ENCODE measurements at regions not wholly inside any gene's neighbourhood (a gene's known extent, or its start where the extent isn't known, plus 50 kb on each side); places are given as distances from the start of the nearest gene placed in this dataset.

DNA sequence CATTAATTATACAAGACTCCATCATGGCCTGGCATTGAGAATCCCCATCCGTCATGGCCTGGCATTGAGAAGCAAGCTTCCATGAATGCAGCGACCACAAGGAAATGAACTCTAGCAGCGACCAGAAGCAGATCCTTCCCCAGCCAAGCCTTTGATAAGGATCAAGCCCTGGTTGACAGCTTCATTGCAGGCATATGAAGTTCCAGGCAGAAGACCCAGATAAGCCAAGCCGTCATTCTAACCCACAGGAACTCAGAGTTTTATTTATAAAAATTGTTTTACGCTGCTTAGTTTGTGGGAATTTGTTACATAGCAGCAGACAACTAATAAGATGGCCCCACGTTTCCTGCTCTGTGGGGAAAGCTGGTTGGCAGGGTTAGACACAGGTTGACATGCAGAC, 642.3 kb downstream of the GATA3 start (continued):
- TF ChIP-seq POLR2AphosphoS5 (IDR thresholded peaks at IDR 0.05; ENCODE audit: low read depth, low read length) = no peak
- TF ChIP-seq ZNF274 (IDR thresholded peaks at IDR 0.05; ENCODE audit: low read depth, low read length) = no peak
- TF ChIP-seq ELF1 (IDR thresholded peaks at IDR 0.05; ENCODE audit: borderline replicate concordance, low read depth) = no peak

GRCh38 chr10:8700689-8701088, 646.2 kb downstream of the GATA3 start:
- H2AFZ ChIP-seq (ENCODE audit: low read depth, low read length, poor library complexity, severe bottlenecking) = no peak overlapping the region
- H3K27me3 ChIP-seq (ENCODE audit: insufficient read depth, low read length) = no peaks in the 10 kb centered on the region
- H3K4me3 ChIP-seq (replicated peaks in 1 of 2; ENCODE audit: low read depth in 1 of 2, low read length in 2 of 2) = no peak overlapping the region
- H3K79me2 ChIP-seq (ENCODE audit: insufficient read depth, low read length) = no peaks in the 10 kb centered on the region
- H3K27ac ChIP-seq (ENCODE audit: low read depth, low read length) = no peak overlapping the region
- POLR2A ChIA-PET = no interaction called here
- intact Hi-C loops (cut with micrococcal nuclease) = loop anchor here (5.0 kb wide), 1 partner anchor 892 kb away; no protein-coding TSS in a partner anchor
- H3K9me3 ChIP-seq (ENCODE audit: control insufficient read depth in 1 of 2, insufficient read depth in 1 of 2, low read depth in 1 of 2, low read length in 2 of 2) = peaks cover 13 to 30% of the 10 kb centered on the region in 2 experiments; a peak in 3 of 4 replicates
- CTCF ChIA-PET = no interaction called here
- DNase-seq (ENCODE audit: low read depth, low spot score) = no peak
- H3K4me1 ChIP-seq (ENCODE audit: control insufficient read depth in 1 of 2, insufficient read depth in 2 of 2, low read length in 2 of 2) = no peaks in the 10 kb centered on the region
- RAD21 ChIA-PET (ENCODE audit: low non-redundant PET in 1 of 2, low total read pairs in 2 of 2, uncharacterized antibody in 2 of 2, unreplicated experiment in 2 of 2) = no interaction called here
- no peak for ATAC-seq
- no TSS peak for BruUV-seq (replicated peaks)
- TF ChIP-seq CBX3 (IDR thresholded peaks at IDR 0.05; ENCODE audit: low read depth) = no peak
- TF ChIP-seq, protein P1, sequence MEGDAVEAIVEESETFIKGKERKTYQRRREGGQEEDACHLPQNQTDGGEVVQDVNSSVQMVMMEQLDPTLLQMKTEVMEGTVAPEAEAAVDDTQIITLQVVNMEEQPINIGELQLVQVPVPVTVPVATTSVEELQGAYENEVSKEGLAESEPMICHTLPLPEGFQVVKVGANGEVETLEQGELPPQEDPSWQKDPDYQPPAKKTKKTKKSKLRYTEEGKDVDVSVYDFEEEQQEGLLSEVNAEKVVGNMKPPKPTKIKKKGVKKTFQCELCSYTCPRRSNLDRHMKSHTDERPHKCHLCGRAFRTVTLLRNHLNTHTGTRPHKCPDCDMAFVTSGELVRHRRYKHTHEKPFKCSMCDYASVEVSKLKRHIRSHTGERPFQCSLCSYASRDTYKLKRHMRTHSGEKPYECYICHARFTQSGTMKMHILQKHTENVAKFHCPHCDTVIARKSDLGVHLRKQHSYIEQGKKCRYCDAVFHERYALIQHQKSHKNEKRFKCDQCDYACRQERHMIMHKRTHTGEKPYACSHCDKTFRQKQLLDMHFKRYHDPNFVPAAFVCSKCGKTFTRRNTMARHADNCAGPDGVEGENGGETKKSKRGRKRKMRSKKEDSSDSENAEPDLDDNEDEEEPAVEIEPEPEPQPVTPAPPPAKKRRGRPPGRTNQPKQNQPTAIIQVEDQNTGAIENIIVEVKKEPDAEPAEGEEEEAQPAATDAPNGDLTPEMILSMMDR (IDR thresholded peaks at IDR 0.05 in 2 of 3, conservative IDR thresholded peaks at IDR 0.05 in 1 of 3; ENCODE audit: borderline replicate concordance in 1 of 3, insufficient read depth in 1 of 3, low read depth in 2 of 3, low read length in 2 of 3) = no peak
- TF ChIP-seq EZH2 (IDR thresholded peaks at IDR 0.05) = no peak
- TF ChIP-seq REST (IDR thresholded peaks at IDR 0.05; ENCODE audit: low read depth) = no peak
- TF ChIP-seq ZFX (IDR thresholded peaks at IDR 0.05) = no peak
- no peak for TF ChIP-seq EGR1 (IDR thresholded peaks at IDR 0.05; ENCODE audit: low read depth)
- TF ChIP-seq ATF3 (IDR thresholded peaks at IDR 0.05) = no peak
- H3K9ac ChIP-seq (ENCODE audit: low read length) = no peak overlapping the region
- H4K20me1 ChIP-seq (ENCODE audit: insufficient read depth) = no peaks in the 10 kb centered on the region
- no peaks in the 10 kb centered on the region for H3K9me2 ChIP-seq (ENCODE audit: insufficient read depth)
- no peak overlapping the region for H3K4me2 ChIP-seq (ENCODE audit: low read length)
- no peaks in the 10 kb centered on the region for H3K36me3 ChIP-seq (ENCODE audit: control insufficient read depth in 1 of 2, insufficient read depth in 2 of 2, low read length in 2 of 2)

All from HCT116 (cell line).